NCI-H69 (cell line): ENCODE measurements at regions not wholly inside any gene's neighbourhood (a gene's known extent, or its start where the extent isn't known, plus 50 kb on each side); places are given as distances from the start of the nearest gene placed in this dataset.
"Not testable (repeated sequence)": the region's sequence is repeated elsewhere in the genome, so short reads cannot be mapped to it uniquely, and the experiment has no call there.

Experiments used
- DNase-seq: peaks from one replicate; lab custom pipeline; 2025; lab: John Stamatoyannopoulos, UW

GRCh38 chr3:117842086-117842485 is 1132.5 kb downstream of the TUSC7 start:
- DNase-seq, result peak; percentile 14

GRCh38 chr3:117843356-117843755 is 1133.8 kb downstream of the TUSC7 start:
- DNase-seq, result no peak

GRCh38 chr3:117844676-117845075 is 1135.1 kb downstream of the TUSC7 start:
- no peak for DNase-seq

- no peak for DNase-seq
These were observed 1136.7 kb downstream of the TUSC7 start for GRCh38 chr3:117846238-117846637.

- no peak for DNase-seq
These were observed 1139.0 kb downstream of the TUSC7 start for GRCh38 chr3:117848606-117849005.

- DNase-seq, result peak; percentile 18
These were observed 1144.5 kb downstream of the TUSC7 start for GRCh38 chr3:117853923-117854668.

GRCh38 chr3:117856354-117856753 is 1146.8 kb downstream of the TUSC7 start:
- DNase-seq, result no peak

GRCh38 chr3:117863146-117863545 is 1153.6 kb downstream of the TUSC7 start:
- no peak for DNase-seq

- DNase-seq, result no peak
These were observed 1155.8 kb downstream of the TUSC7 start for GRCh38 chr3:117865338-117865737.

- DNase-seq, result no peak
These were observed 1159.2 kb downstream of the TUSC7 start for GRCh38 chr3:117868766-117869165.

GRCh38 chr3:117871934-117872333 is 1162.4 kb downstream of the TUSC7 start:
- DNase-seq, result no peak

GRCh38 chr3:117872594-117873248 is 1161.9 kb downstream of the IGSF11 start:
- not testable (repeated sequence) for DNase-seq

- peak; percentile 19 for DNase-seq
These were observed 1161.4 kb downstream of the IGSF11 start for GRCh38 chr3:117873249-117873600.

GRCh38 chr3:117874028-117874690 is 1160.5 kb downstream of the IGSF11 start:
- no peak for DNase-seq

- peak; percentile 32 for DNase-seq
These were observed 1159.5 kb downstream of the IGSF11 start for GRCh38 chr3:117874904-117875874.

- no peak for DNase-seq
These were observed 1158.8 kb downstream of the IGSF11 start for GRCh38 chr3:117875887-117876286.

GRCh38 chr3:117880638-117881037 is 1154.0 kb downstream of the IGSF11 start:
- no peak for DNase-seq

- DNase-seq, result no peak
These were observed 1153.4 kb downstream of the IGSF11 start for GRCh38 chr3:117881210-117881609.

- peak; percentile 13 for DNase-seq
These were observed 1149.6 kb downstream of the IGSF11 start for GRCh38 chr3:117885011-117885441.

- DNase-seq, result no peak
These were observed 1148.5 kb downstream of the IGSF11 start for GRCh38 chr3:117886147-117886546.

- DNase-seq, result no peak
These were observed 1147.6 kb downstream of the IGSF11 start for GRCh38 chr3:117887031-117887430.

GRCh38 chr3:117887901-117888300 is 1146.7 kb downstream of the IGSF11 start:
- no peak for DNase-seq
